KMS-11 (cell line): ENCODE measurements at regions not wholly inside any gene's neighbourhood (a gene's known extent, or its start where the extent isn't known, plus 50 kb on each side); places are given as distances from the start of the nearest gene placed in this dataset.

Experiments used
- H2AFZ ChIP-seq: fragments of 200-600 bp; sonication (generic); 2 replicates; pipeline ENCODE4 v1.6.1; 2016; ENCODE audit warnings: antibody characterized with exemption, mixed run types, low read depth
- H3K27ac ChIP-seq: fragments of 200-600 bp; sonication (generic); 2 replicates; pipeline ENCODE4 v1.6.1; 2016; ENCODE audit warnings: mild to moderate bottlenecking, mixed run types
- H3K27me3 ChIP-seq: fragments of 200-600 bp; sonication (generic); 2 replicates; pipeline ENCODE4 v1.6.1; 2017; ENCODE audit warnings: mild to moderate bottlenecking, low read depth, mixed run types, moderate library complexity; ENCODE audit not compliant: insufficient read depth
- H3K36me3 ChIP-seq: fragments of 200-600 bp; sonication (generic); 2 replicates; pipeline ENCODE4 v1.6.1; 2017; ENCODE audit warnings: mild to moderate bottlenecking, mixed run types; ENCODE audit not compliant: insufficient read depth
- H3K4me1 ChIP-seq: fragments of 200-600 bp; sonication (generic); 2 replicates; pipeline ENCODE4 v1.6.1; 2016; ENCODE audit warnings: mild to moderate bottlenecking, low read depth, mixed run types; ENCODE audit not compliant: poor library complexity, severe bottlenecking
- H3K4me2 ChIP-seq: fragments of 200-600 bp; sonication (generic); 2 replicates; pipeline ENCODE4 v1.7.0; 2016; ENCODE audit warnings: mild to moderate bottlenecking, mixed run types
- H3K4me3 ChIP-seq: fragments of 200-600 bp; sonication (generic); IDR thresholded peaks from 2 replicates; pipeline ENCODE4 v1.6.1; 2017; ENCODE audit warnings: low read depth, low read length, mixed read lengths; ENCODE audit not compliant: insufficient read depth
- H3K79me2 ChIP-seq: fragments of 200-600 bp; sonication (generic); 2 replicates; pipeline ENCODE4 v1.6.1; 2016; ENCODE audit warnings: low read depth, mixed run types; ENCODE audit not compliant: insufficient read depth
- H3K9ac ChIP-seq: fragments of 200-600 bp; sonication (generic); 2 replicates; pipeline ENCODE4 v1.6.1; 2016; ENCODE audit warnings: mild to moderate bottlenecking, mixed run types
- H4K20me1 ChIP-seq: fragments of 200-600 bp; sonication (generic); 2 replicates; pipeline ENCODE4 v1.6.1; 2016; ENCODE audit warnings: mild to moderate bottlenecking, mixed run types; ENCODE audit not compliant: insufficient read depth
- TF ChIP-seq, protein P1 (sequence below): fragments of 200-600 bp; sonication (generic); conservative IDR thresholded peaks from 2 replicates; pipeline ENCODE4 v1.6.1; 2017; ENCODE audit warnings: low read depth, mild to moderate bottlenecking, antibody characterized with exemption, low read length, moderate library complexity, mixed read lengths

DNA sequence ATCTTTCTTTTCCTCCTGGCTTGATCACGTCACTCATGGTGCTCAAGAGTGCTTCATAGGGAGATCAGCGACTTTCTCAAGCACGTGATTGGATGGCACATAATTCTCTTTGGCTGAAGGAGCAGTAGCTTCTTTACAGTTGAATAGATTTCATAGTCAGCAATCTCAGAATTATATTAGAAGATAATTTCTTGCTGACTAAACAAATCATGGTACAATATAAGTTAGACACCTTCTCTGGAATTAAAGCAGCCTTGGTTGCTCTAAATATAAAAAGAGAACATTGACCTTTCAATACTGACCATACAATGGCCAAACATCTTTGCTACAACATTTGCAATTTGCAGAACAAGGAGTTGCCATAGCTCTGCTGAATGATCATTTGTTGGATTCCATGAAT, 238.5 kb upstream of the CHST9 start:
- Histone ChIP-seq H3K4me2 (no peak overlapping the region), H3K4me3 (no peak overlapping the region), H3K27me3 (no peaks in the 10 kb centered on the region), H3K36me3 (no peaks in the 10 kb centered on the region), H3K9ac (no peak overlapping the region), H4K20me1 (no peaks in the 10 kb centered on the region), H3K79me2 (no peaks in the 10 kb centered on the region), H3K4me1 (no peaks in the 10 kb centered on the region), H3K27ac (no peak overlapping the region), H2AFZ (no peak overlapping the region)
- TF ChIP-seq, protein P1, sequence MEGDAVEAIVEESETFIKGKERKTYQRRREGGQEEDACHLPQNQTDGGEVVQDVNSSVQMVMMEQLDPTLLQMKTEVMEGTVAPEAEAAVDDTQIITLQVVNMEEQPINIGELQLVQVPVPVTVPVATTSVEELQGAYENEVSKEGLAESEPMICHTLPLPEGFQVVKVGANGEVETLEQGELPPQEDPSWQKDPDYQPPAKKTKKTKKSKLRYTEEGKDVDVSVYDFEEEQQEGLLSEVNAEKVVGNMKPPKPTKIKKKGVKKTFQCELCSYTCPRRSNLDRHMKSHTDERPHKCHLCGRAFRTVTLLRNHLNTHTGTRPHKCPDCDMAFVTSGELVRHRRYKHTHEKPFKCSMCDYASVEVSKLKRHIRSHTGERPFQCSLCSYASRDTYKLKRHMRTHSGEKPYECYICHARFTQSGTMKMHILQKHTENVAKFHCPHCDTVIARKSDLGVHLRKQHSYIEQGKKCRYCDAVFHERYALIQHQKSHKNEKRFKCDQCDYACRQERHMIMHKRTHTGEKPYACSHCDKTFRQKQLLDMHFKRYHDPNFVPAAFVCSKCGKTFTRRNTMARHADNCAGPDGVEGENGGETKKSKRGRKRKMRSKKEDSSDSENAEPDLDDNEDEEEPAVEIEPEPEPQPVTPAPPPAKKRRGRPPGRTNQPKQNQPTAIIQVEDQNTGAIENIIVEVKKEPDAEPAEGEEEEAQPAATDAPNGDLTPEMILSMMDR, result no peak

DNA sequence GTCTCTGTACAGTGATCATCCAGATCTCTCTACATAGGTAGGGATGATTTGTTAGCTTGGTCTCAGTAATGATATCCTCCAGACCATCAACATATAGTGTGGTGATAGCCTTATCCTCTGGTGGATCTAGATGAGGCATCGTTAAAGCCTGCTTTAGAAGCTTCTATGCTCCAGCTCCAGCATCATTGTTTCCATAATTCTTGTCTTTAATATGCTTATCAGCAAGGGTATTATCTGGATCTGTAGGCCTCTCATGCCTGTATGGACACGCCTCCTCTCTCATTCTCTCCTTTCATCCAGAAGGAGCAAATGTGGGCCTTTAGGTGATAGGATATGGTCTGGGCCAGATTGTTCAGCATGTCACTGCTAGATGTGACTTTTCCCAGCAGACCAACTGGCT, 234.5 kb upstream of the CHST9 start:
- H2AFZ ChIP-seq, result no peak overlapping the region
- no peak overlapping the region for H3K4me3 ChIP-seq
- no peaks in the 10 kb centered on the region for H3K4me1 ChIP-seq
- TF ChIP-seq, protein P1, result no peak
- H3K36me3 ChIP-seq, result no peaks in the 10 kb centered on the region
- H3K79me2 ChIP-seq, result no peaks in the 10 kb centered on the region
- no peak overlapping the region for H3K9ac ChIP-seq
- H3K27me3 ChIP-seq, result no peaks in the 10 kb centered on the region
- no peaks in the 10 kb centered on the region for H4K20me1 ChIP-seq
- H3K27ac ChIP-seq, result no peak overlapping the region
- no peak overlapping the region for H3K4me2 ChIP-seq

DNA sequence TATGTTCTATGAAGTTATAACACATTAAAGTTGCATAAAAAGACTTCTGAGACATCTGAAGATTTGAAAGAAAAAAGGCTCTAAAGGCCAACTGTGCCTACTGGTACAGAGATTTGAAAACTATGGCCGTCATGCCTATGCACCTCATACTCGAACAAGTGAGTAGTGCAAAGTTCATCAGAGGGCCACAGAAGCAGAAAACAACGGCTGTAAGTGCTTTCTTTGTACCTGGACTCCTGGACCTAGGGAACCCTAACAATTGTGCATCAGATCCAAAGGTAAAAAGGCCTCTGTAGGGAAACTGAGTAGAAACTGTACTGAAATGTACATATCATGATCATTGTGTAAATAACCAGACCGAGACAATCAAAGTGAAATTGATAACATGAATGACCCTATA, 230.4 kb upstream of the CHST9 start:
- no peak overlapping the region for H2AFZ ChIP-seq
- no peaks in the 10 kb centered on the region for H3K36me3 ChIP-seq

DNA sequence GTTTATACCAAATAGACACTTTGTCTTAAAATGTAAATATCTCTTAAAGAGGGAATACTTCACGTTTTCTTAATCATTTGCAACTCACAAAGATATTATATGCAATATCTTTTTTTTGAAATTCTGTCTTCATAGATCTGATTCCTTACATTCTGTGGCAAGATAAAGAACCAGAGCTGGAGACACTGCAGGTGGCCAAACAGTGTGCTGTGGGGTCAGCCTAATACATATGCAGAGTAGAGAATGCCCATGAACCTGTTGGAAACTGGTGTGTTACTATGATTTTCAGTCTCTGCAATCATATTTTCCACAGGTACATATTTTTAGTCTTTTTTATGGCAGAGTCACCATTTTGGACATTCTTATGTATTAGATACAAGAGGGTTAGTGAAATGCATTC, 229.6 kb upstream of the CHST9 start:
- H3K79me2 ChIP-seq, result no peaks in the 10 kb centered on the region
- H3K4me1 ChIP-seq, result no peaks in the 10 kb centered on the region
- H3K4me3 ChIP-seq, result no peak overlapping the region
- TF ChIP-seq, protein P1, result no peak
- no peak overlapping the region for H3K27ac ChIP-seq
- H2AFZ ChIP-seq, result no peak overlapping the region
- H3K4me2 ChIP-seq, result no peak overlapping the region
- H3K27me3 ChIP-seq, result no peaks in the 10 kb centered on the region
- no peak overlapping the region for H3K9ac ChIP-seq
- H3K36me3 ChIP-seq, result no peaks in the 10 kb centered on the region
- H4K20me1 ChIP-seq, result no peaks in the 10 kb centered on the region

More for the DNA sequence above, 230.4 kb upstream of the CHST9 start:
- no peaks in the 10 kb centered on the region for H3K4me1 ChIP-seq
- TF ChIP-seq, protein P1, result no peak
- H3K79me2 ChIP-seq, result no peaks in the 10 kb centered on the region
- no peaks in the 10 kb centered on the region for H3K27me3 ChIP-seq
- no peak overlapping the region for H3K27ac ChIP-seq
- no peak overlapping the region for H3K4me3 ChIP-seq
- no peaks in the 10 kb centered on the region for H4K20me1 ChIP-seq
- H3K9ac ChIP-seq, result no peak overlapping the region
- no peak overlapping the region for H3K4me2 ChIP-seq
